PC-3 (cell line): ENCODE measurements at regions not wholly inside any gene's neighbourhood (a gene's known extent, or its start where the extent isn't known, plus 50 kb on each side); places are given as distances from the start of the nearest gene placed in this dataset.
A peak's percentile ranks its signal among the peaks of the same experiment; 100 is the strongest.

Source experiments
- ATAC-seq: fragments of 200-7000 bp; cut with Tn5 transposase; 2 replicates; pipeline ENCODE4 v1.9.1; 2020; ENCODE audit warnings: mild to moderate bottlenecking, moderate library complexity
- BruUV-seq: library from RNA; stranded (reverse); fragments of 400-500 nt; replicated peaks from 2 replicates; lab custom pipeline; 2021; lab: Mats Ljungman, UMichigan
- CTCF ChIA-PET: fragments of 300-600 bp; sonication (Branson Sonifier 250); formaldehyde crosslinking; loops from one replicate; lab custom pipeline; 2022; ENCODE audit warnings: antibody characterized with exemption; lab: Charles Lee
- POLR2A ChIA-PET: fragments of 300-600 bp; sonication (Branson Sonifier 250); formaldehyde crosslinking; loops from one replicate; lab custom pipeline; 2022; ENCODE audit warnings: antibody characterized with exemption; ENCODE audit not compliant: unreplicated experiment; lab: Charles Lee
- DNase-seq: peaks from one replicate; pipeline ENCODE4 v3.0.0-alpha.2; 2015
- H2AFZ ChIP-seq: fragments of 300-600 bp; sonication (generic); 2 replicates; pipeline ENCODE4 v1.6.0; 2016; ENCODE audit warnings: antibody characterized with exemption, low read length
- H3F3A ChIP-seq: fragments of 300-600 bp; sonication (generic); one replicate; pipeline ENCODE4 v1.6.0; 2017; ENCODE audit warnings: antibody characterized with exemption, low read length, control low read depth, mild to moderate bottlenecking; ENCODE audit not compliant: unreplicated experiment
- H3K27ac ChIP-seq: fragments of 300-600 bp; sonication (generic); 2 replicates; pipeline ENCODE4 v1.5.1; 2016; ENCODE audit warnings: mild to moderate bottlenecking, low read length
- H3K27me3 ChIP-seq: fragments of 300-600 bp; sonication (generic); 2 replicates; pipeline ENCODE4 v1.6.1; 2016; ENCODE audit warnings: low read length, mixed read lengths
- H3K36me3 ChIP-seq: fragments of 300-600 bp; sonication (generic); 2 replicates; pipeline ENCODE4 v1.6.1; 2016; ENCODE audit warnings: low read depth, mixed run types, low read length, mixed read lengths
- H3K4me1 ChIP-seq: fragments of 300-600 bp; sonication (generic); 2 replicates; pipeline ENCODE4 v1.5.1; 2016; ENCODE audit warnings: low read length; ENCODE audit not compliant: insufficient read depth
- H3K4me2 ChIP-seq: fragments of 300-600 bp; sonication (generic); 2 replicates; pipeline ENCODE4 v1.6.0; 2016; ENCODE audit warnings: low read length
- H3K4me3 ChIP-seq: fragments of 300-600 bp; sonication (generic); 2 replicates; pipeline ENCODE4 v1.5.1; 2016; ENCODE audit warnings: mild to moderate bottlenecking, low read length, mixed read lengths
- H3K79me2 ChIP-seq: fragments of 300-600 bp; sonication (generic); 2 replicates; pipeline ENCODE4 v1.6.1; 2017; ENCODE audit warnings: low read length, mixed read lengths
- H3K9ac ChIP-seq: fragments of 300-600 bp; sonication (generic); 2 replicates; pipeline ENCODE4 v1.6.0; 2016; ENCODE audit warnings: mild to moderate bottlenecking, low read length
- H3K9me2 ChIP-seq: fragments of 300-600 bp; sonication (generic); replicated peaks from 2 replicates; pipeline ENCODE4 v1.6.1; 2016; ENCODE audit warnings: mixed run types, low read length, mixed read lengths
- H3K9me3 ChIP-seq: fragments of 300-600 bp; sonication (generic); 2 replicates; pipeline ENCODE4 v1.6.1; 2016; ENCODE audit warnings: low read length, mixed read lengths
- H4K20me1 ChIP-seq: fragments of 300-600 bp; sonication (generic); 2 replicates; pipeline ENCODE4 v1.6.1; 2016; ENCODE audit warnings: low read length, mixed read lengths
- EZH2 ChIP-seq: fragments of 300-600 bp; sonication (generic); IDR thresholded peaks from one replicate; pipeline ENCODE4 v1.6.1; 2017; ENCODE audit warnings: antibody characterized with exemption, mild to moderate bottlenecking, low read length; ENCODE audit not compliant: unreplicated experiment
- EZH2phosphoT487 ChIP-seq: fragments of 300-600 bp; sonication (generic); IDR thresholded peaks from 2 replicates; pipeline ENCODE4 v1.6.1; 2018; ENCODE audit warnings: mild to moderate bottlenecking, antibody characterized with exemption, low read length, borderline replicate concordance
- intact Hi-C: fragments of 100-400 bp; cut with micrococcal nuclease; formaldehyde crosslinking; loops from 2 replicates; pipeline ENCODE4 v1.9.0; 2023
- TF ChIP-seq, protein P1 (sequence below): fragments of 300-600 bp; sonication (generic); conservative IDR thresholded peaks from 2 replicates; pipeline ENCODE4 v1.5.1; 2017; ENCODE audit warnings: antibody characterized with exemption, low read depth, mild to moderate bottlenecking, low read length

GRCh38 chr7:16298221-16298620 is 123.1 kb downstream of the CRPPA start:
- BruUV-seq: no TSS peak
- no peaks in the 10 kb centered on the region for H3F3A ChIP-seq

GRCh38 chr7:16295558-16295957 is 125.8 kb downstream of the CRPPA start:
- DNase-seq (no peak), ATAC-seq (no peak)
- Histone ChIP-seq H3K9me2 (no peaks in the 10 kb centered on the region), H3K27me3 (no peaks in the 10 kb centered on the region), H3K4me2 (no peak overlapping the region), H3K4me3 (no peak overlapping the region), H3K27ac (no peak overlapping the region), H2AFZ (no peak overlapping the region), H3K9me3 (no peaks in the 10 kb centered on the region), H3F3A (no peaks in the 10 kb centered on the region), H3K79me2 (no peaks in the 10 kb centered on the region), H3K9ac (no peak overlapping the region), H3K4me1 (peaks cover 20% of the 10 kb centered on the region), H3K36me3 (no peaks in the 10 kb centered on the region), H4K20me1 (no peaks in the 10 kb centered on the region)
- intact Hi-C loops: no loop called here
- ChIA-PET POLR2A (no interaction called here), CTCF (no interaction called here)
- BruUV-seq: no TSS peak
- TF ChIP-seq EZH2phosphoT487: no peak
- TF ChIP-seq, protein P1, sequence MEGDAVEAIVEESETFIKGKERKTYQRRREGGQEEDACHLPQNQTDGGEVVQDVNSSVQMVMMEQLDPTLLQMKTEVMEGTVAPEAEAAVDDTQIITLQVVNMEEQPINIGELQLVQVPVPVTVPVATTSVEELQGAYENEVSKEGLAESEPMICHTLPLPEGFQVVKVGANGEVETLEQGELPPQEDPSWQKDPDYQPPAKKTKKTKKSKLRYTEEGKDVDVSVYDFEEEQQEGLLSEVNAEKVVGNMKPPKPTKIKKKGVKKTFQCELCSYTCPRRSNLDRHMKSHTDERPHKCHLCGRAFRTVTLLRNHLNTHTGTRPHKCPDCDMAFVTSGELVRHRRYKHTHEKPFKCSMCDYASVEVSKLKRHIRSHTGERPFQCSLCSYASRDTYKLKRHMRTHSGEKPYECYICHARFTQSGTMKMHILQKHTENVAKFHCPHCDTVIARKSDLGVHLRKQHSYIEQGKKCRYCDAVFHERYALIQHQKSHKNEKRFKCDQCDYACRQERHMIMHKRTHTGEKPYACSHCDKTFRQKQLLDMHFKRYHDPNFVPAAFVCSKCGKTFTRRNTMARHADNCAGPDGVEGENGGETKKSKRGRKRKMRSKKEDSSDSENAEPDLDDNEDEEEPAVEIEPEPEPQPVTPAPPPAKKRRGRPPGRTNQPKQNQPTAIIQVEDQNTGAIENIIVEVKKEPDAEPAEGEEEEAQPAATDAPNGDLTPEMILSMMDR: no peak
- no peak for TF ChIP-seq EZH2

More at GRCh38 chr7:16298221-16298620, 123.1 kb downstream of the CRPPA start:
- Histone ChIP-seq H3K9me3 (no peaks in the 10 kb centered on the region), H3K4me3 (no peak overlapping the region), H3K4me2 (no peak overlapping the region), H3K27me3 (no peaks in the 10 kb centered on the region), H3K4me1 (peaks cover 20% of the 10 kb centered on the region), H3K9me2 (no peaks in the 10 kb centered on the region), H3K27ac (no peak overlapping the region), H3K9ac (no peak overlapping the region), H2AFZ (no peak overlapping the region), H3K36me3 (no peaks in the 10 kb centered on the region), H4K20me1 (no peaks in the 10 kb centered on the region), H3K79me2 (no peaks in the 10 kb centered on the region)
- TF ChIP-seq EZH2phosphoT487 (no peak), EZH2 (no peak)
- TF ChIP-seq, protein P1: no peak
- DNase-seq (no peak), ATAC-seq (no peak)
- POLR2A ChIA-PET: no interaction called here
- CTCF ChIA-PET: no interaction called here
- intact Hi-C loops: no loop called here

DNA sequence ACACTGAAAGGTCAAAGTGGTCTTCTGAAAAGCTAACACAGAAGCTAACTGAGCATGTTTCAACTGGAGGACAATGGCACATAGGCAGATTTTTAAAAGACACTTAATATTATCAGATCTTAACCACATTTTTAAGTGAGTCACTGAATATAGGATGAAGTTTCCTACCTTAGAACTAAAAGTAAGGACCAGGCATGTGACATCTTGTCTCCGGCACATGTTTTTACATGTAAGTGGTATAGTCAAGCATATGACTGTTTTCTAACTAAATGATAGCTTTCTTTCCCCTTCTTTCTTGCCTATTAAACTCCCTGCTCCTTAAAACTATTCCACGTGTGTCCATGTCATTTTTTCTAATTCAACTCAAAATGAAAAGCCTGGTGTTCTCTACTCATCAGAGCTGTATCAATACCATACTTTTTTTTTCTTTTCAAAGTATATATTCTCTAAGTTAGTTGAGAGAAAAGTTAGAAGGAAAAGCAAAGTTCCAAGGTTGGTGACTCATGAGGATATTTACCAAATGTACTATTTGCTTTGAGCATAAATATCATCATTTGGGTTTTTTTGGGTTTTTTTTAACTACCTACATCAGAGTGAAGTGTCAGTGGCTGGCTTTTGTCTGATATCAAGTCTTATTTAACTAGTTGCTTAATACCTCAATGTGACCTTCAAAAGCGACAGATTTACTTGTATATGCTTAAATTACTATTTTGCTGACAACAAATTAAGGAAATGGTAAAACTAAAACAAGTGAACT is 127.5 kb downstream of the CRPPA start:
- no peaks in the 10 kb centered on the region for H3F3A ChIP-seq
- H3K79me2 ChIP-seq: no peaks in the 10 kb centered on the region
- intact Hi-C loops: no loop called here
- no peak overlapping the region for H3K9ac ChIP-seq
- no peaks in the 10 kb centered on the region for H3K9me3 ChIP-seq
- no peak overlapping the region for H2AFZ ChIP-seq
- TF ChIP-seq, protein P1: no peak
- TF ChIP-seq EZH2phosphoT487 (no peak), EZH2 (no peak)
- 0 out of 2 replicates have a peak overlapping the region, but pooled peaks have one; percentile 4 for H3K27ac ChIP-seq
- H3K9me2 ChIP-seq: no peaks in the 10 kb centered on the region
- CTCF ChIA-PET: no interaction called here
- POLR2A ChIA-PET: interaction anchor here (0.6 kb wide), 1 partner anchor 78 kb away, joined by 4 read pairs; no protein-coding TSS in a partner anchor
- H3K27me3 ChIP-seq: no peaks in the 10 kb centered on the region
- peak overlapping the region; percentile 21 for H3K4me2 ChIP-seq
- BruUV-seq: no TSS peak
- no peak overlapping the region for H3K4me3 ChIP-seq
- H4K20me1 ChIP-seq: no peaks in the 10 kb centered on the region
- DNase-seq (peak; percentile 66), ATAC-seq (peak; percentile 94)
- no peaks in the 10 kb centered on the region for H3K36me3 ChIP-seq
- H3K4me1 ChIP-seq: peaks cover 14% of the 10 kb centered on the region
